Stimulated activated CD4-positive, alpha-beta T cell treated with anti-CD3 and anti-CD28 coated beads, TNF-alpha, amount 100 ng/mL, for 1 hour (primary cell): ENCODE measurements at regions not wholly inside any gene's neighbourhood (a gene's known extent, or its start where the extent isn't known, plus 50 kb on each side); places are given as distances from the start of the nearest gene placed in this dataset.

Experiments used
- DNase-seq, 3 donors: peaks; one replicate each; pipeline ENCODE4 v3.0.0-alpha.2; 2020; ENCODE audit warnings: low read depth in 3 of 3, low spot score in 1 of 3

- no peak for DNase-seq
Measured at GRCh38 chr20:56953048-56953586, 313.3 kb downstream of the BMP7 start.

GRCh38 chr20:56954797-56955196 is 311.6 kb downstream of the BMP7 start:
- no peak for DNase-seq

- no peak for DNase-seq
Measured at GRCh38 chr20:56955680-56956079, 310.8 kb downstream of the BMP7 start.

GRCh38 chr20:56956534-56956933 is 309.9 kb downstream of the BMP7 start:
- DNase-seq, result no peak

GRCh38 chr20:56957737-56958553 is 308.5 kb downstream of the BMP7 start:
- no peak for DNase-seq

GRCh38 chr20:56964901-56965300 is 301.5 kb downstream of the BMP7 start:
- no peak for DNase-seq

- DNase-seq, result no peak
Measured at GRCh38 chr20:56967916-56968315, 298.5 kb downstream of the BMP7 start.

- no peak for DNase-seq
Measured at GRCh38 chr20:56968376-56969048, 297.9 kb downstream of the BMP7 start.

GRCh38 chr20:56974499-56975250 is 291.8 kb downstream of the BMP7 start:
- no peak for DNase-seq

- DNase-seq, result no peak
Measured at GRCh38 chr20:56975838-56976237, 290.6 kb downstream of the BMP7 start.

GRCh38 chr20:56976336-56976735 is 290.1 kb downstream of the BMP7 start:
- no peak for DNase-seq

- no peak for DNase-seq
Measured at GRCh38 chr20:56978475-56978874, 288.0 kb downstream of the BMP7 start.

- DNase-seq, result no peak
Measured at GRCh38 chr20:56979125-56979524, 287.3 kb downstream of the BMP7 start.

GRCh38 chr20:56981301-56981700 is 285.1 kb downstream of the BMP7 start:
- DNase-seq, result no peak

GRCh38 chr20:56983813-56984212 is 282.6 kb downstream of the BMP7 start:
- no peak for DNase-seq

- DNase-seq, result no peak
Measured at GRCh38 chr20:56985066-56985685, 281.3 kb downstream of the BMP7 start.

GRCh38 chr20:56986476-56986875 is 280.0 kb downstream of the BMP7 start:
- no peak for DNase-seq

- no peak for DNase-seq
Measured at GRCh38 chr20:56986931-56987720, 279.3 kb downstream of the BMP7 start.

- DNase-seq, result no peak
Measured at GRCh38 chr20:56987986-56988385, 278.5 kb downstream of the BMP7 start.

- no peak for DNase-seq
Measured at GRCh38 chr20:56988446-56988845, 278.0 kb downstream of the BMP7 start.
